Astrocyte of the spinal cord (primary cell): ENCODE measurements at regions not wholly inside any gene's neighbourhood (a gene's known extent, or its start where the extent isn't known, plus 50 kb on each side); places are given as distances from the start of the nearest gene placed in this dataset.
A peak's percentile ranks its signal among the peaks of the same experiment; 100 is the strongest.

ENCODE experiments used
- DNase-seq: peaks from one replicate; pipeline ENCODE4 v3.0.0; 2011; ENCODE audit warnings: low read depth, low spot score
- H3K4me3 ChIP-seq: 2 replicates; pipeline ENCODE4 v1.5.1; 2011; ENCODE audit warnings: low read depth, mild to moderate bottlenecking, low read length, moderate library complexity
- CTCF ChIP-seq: IDR thresholded peaks from 2 replicates; pipeline ENCODE4 v1.5.1; 2012; ENCODE audit warnings: low read depth, mild to moderate bottlenecking, low read length, inconsistent platforms
- in situ Hi-C: cut with HindIII; loops from 2 replicates; pipeline ENCODE4 v1.10.0; 2017; ENCODE audit warnings: low sequenced_read_pairs

GRCh38 chr14:94717808-94718207 is 52.1 kb downstream of the GSC start:
- no peak for TF ChIP-seq CTCF
- no peak overlapping the region for H3K4me3 ChIP-seq
- in situ Hi-C loops, result no loop called here
- no peak for DNase-seq

GRCh38 chr14:94716976-94717375 is 52.9 kb downstream of the GSC start:
- no peak for DNase-seq
- no peak overlapping the region for H3K4me3 ChIP-seq
- in situ Hi-C loops, result no loop called here
- TF ChIP-seq CTCF, result no peak

- in situ Hi-C loops, result no loop called here
- DNase-seq, result no peak
- no peak for TF ChIP-seq CTCF
- H3K4me3 ChIP-seq, result no peak overlapping the region
These were observed 56.8 kb downstream of the GSC start for GRCh38 chr14:94713115-94713514.

- TF ChIP-seq CTCF, result no peak
- in situ Hi-C loops, result no loop called here
- no peak for DNase-seq
- H3K4me3 ChIP-seq, result no peak overlapping the region
These were observed 59.2 kb downstream of the GSC start for GRCh38 chr14:94710731-94711130.

GRCh38 chr14:94707494-94707893 is 62.4 kb downstream of the GSC start:
- no peak overlapping the region for H3K4me3 ChIP-seq
- DNase-seq, result no peak
- peak; percentile 9 for TF ChIP-seq CTCF
- in situ Hi-C loops, result no loop called here

GRCh38 chr14:94706133-94706532 is 63.8 kb downstream of the GSC start:
- DNase-seq, result no peak
- in situ Hi-C loops, result no loop called here
- TF ChIP-seq CTCF, result no peak
- H3K4me3 ChIP-seq, result no peak overlapping the region

GRCh38 chr14:94702629-94703028 is 67.3 kb downstream of the GSC start:
- TF ChIP-seq CTCF, result no peak
- DNase-seq, result no peak
- no peak overlapping the region for H3K4me3 ChIP-seq
- in situ Hi-C loops, result no loop called here
